Urinary bladder (tissue), 3 donors: ENCODE measurements at regions not wholly inside any gene's neighbourhood (a gene's known extent, or its start where the extent isn't known, plus 50 kb on each side); places are given as distances from the start of the nearest gene placed in this dataset.
A peak's percentile ranks its signal among the peaks of the same experiment; 100 is the strongest.

ENCODE experiments used
- DNase-seq: peaks from one replicate; pipeline ENCODE4 v3.0.0-alpha.2; 2015; ENCODE audit errors: extremely low spot score
- H3K27ac ChIP-seq: one replicate; pipeline ENCODE4 v1.5.1; 2013; ENCODE audit warnings: low read depth, mild to moderate bottlenecking, moderate library complexity
- H3K36me3 ChIP-seq: one replicate; pipeline ENCODE4 v1.6.1; 2013; ENCODE audit warnings: mild to moderate bottlenecking, moderate library complexity; ENCODE audit not compliant: insufficient read depth
- H3K4me1 ChIP-seq: one replicate; pipeline ENCODE4 v1.6.1; 2013; ENCODE audit warnings: mild to moderate bottlenecking, moderate library complexity; ENCODE audit not compliant: insufficient read depth
- H3K4me3 ChIP-seq: one replicate; pipeline ENCODE4 v1.5.1; 2013; ENCODE audit warnings: low read depth, low read length
- WGBS: extraction: QIAGEN DNeasy Blood & Tissue Kit; methylation state at CpG from one replicate; pipeline ENCODE4 v1.1.7; 2013; 5-methylcytosine and 5-hydroxymethylcytosine counted together
- donor health status: healthy with polysubstance abuse.
- donor health status: healthy.

GRCh38 chr10:63713191-63714144 lies 192.3 kb downstream of the REEP3 start:
- Histone ChIP-seq H3K36me3 (no peaks in the 10 kb centered on the region), H3K4me1 (peaks cover 2% of the 10 kb centered on the region), H3K27ac (peak overlapping the region; percentile 45), H3K4me3 (no peak overlapping the region)
- 19% methylated on average over 7 of the region's 7 CpGs for WGBS
- peak; percentile 87 for DNase-seq

- H3K4me1 ChIP-seq: peaks cover 2% of the 10 kb centered on the region
- no peaks in the 10 kb centered on the region for H3K36me3 ChIP-seq
- DNase-seq: no peak
- WGBS: 79% methylated on average over 4 of the region's 4 CpGs
- no peak overlapping the region for H3K27ac ChIP-seq
- no peak overlapping the region for H3K4me3 ChIP-seq
These were observed 194.9 kb downstream of the REEP3 start for GRCh38 chr10:63716016-63716580.

GRCh38 chr10:63717027-63717715 lies 196.0 kb downstream of the REEP3 start:
- 93% methylated on average over 11 of the region's 11 CpGs for WGBS
- DNase-seq: no peak
- no peak overlapping the region for H3K4me3 ChIP-seq
- peaks cover 2% of the 10 kb centered on the region for H3K4me1 ChIP-seq
- H3K36me3 ChIP-seq: no peaks in the 10 kb centered on the region
- no peak overlapping the region for H3K27ac ChIP-seq

- Histone ChIP-seq H3K4me3 (no peak overlapping the region), H3K27ac (no peak overlapping the region), H3K36me3 (no peaks in the 10 kb centered on the region), H3K4me1 (peaks cover 2% of the 10 kb centered on the region)
- DNase-seq: no peak
- 91% methylated on average over 4 of the region's 4 CpGs for WGBS
These were observed 196.8 kb downstream of the REEP3 start for GRCh38 chr10:63718006-63718405.

GRCh38 chr10:63718421-63718820 lies 197.2 kb downstream of the REEP3 start:
- Histone ChIP-seq H3K4me1 (peaks cover under 1% of the 10 kb centered on the region), H3K4me3 (no peak overlapping the region), H3K27ac (no peak overlapping the region), H3K36me3 (no peaks in the 10 kb centered on the region)
- WGBS: 98% methylated on average over 7 of the region's 7 CpGs
- no peak for DNase-seq

- WGBS: 70% methylated on average over 4 of the region's 4 CpGs
- Histone ChIP-seq H3K36me3 (no peaks in the 10 kb centered on the region), H3K4me1 (no peaks in the 10 kb centered on the region), H3K4me3 (no peak overlapping the region), H3K27ac (no peak overlapping the region)
- DNase-seq: no peak
These were observed 198.1 kb downstream of the REEP3 start for GRCh38 chr10:63719226-63719856.

- no peaks in the 10 kb centered on the region for H3K36me3 ChIP-seq
- H3K4me3 ChIP-seq: no peak overlapping the region
- 3% methylated on average over 6 of the region's 6 CpGs for WGBS
- no peak overlapping the region for H3K27ac ChIP-seq
- no peaks in the 10 kb centered on the region for H3K4me1 ChIP-seq
- DNase-seq: no peak
These were observed 198.9 kb downstream of the REEP3 start for GRCh38 chr10:63720072-63720537.

GRCh38 chr10:63720676-63721075 lies 199.5 kb downstream of the REEP3 start:
- Histone ChIP-seq H3K27ac (no peak overlapping the region), H3K4me3 (no peak overlapping the region), H3K4me1 (no peaks in the 10 kb centered on the region), H3K36me3 (no peaks in the 10 kb centered on the region)
- 55% methylated on average over 4 of the region's 4 CpGs for WGBS
- no peak for DNase-seq

- Histone ChIP-seq H3K36me3 (no peaks in the 10 kb centered on the region), H3K4me1 (no peaks in the 10 kb centered on the region), H3K4me3 (no peak overlapping the region), H3K27ac (no peak overlapping the region)
- no peak for DNase-seq
- WGBS: 23% methylated on average over 5 of the region's 5 CpGs
These were observed 201.3 kb downstream of the REEP3 start for GRCh38 chr10:63722537-63722936.

GRCh38 chr10:63723320-63723719 lies 202.1 kb downstream of the REEP3 start:
- Histone ChIP-seq H3K27ac (no peak overlapping the region), H3K4me1 (no peaks in the 10 kb centered on the region), H3K4me3 (no peak overlapping the region), H3K36me3 (no peaks in the 10 kb centered on the region)
- DNase-seq: no peak
- 51% methylated on average over 4 of the region's 4 CpGs for WGBS

- 77% methylated on average over 7 of the region's 7 CpGs for WGBS
- no peak for DNase-seq
These were observed 202.5 kb downstream of the REEP3 start for GRCh38 chr10:63723741-63724140.

GRCh38 chr10:63724922-63725321 lies 203.7 kb downstream of the REEP3 start:
- no peak overlapping the region for H3K4me3 ChIP-seq
- WGBS: 98% methylated on average over 2 of the region's 2 CpGs

More at GRCh38 chr10:63723741-63724140, 202.5 kb downstream of the REEP3 start:
- no peaks in the 10 kb centered on the region for H3K4me1 ChIP-seq
- no peak overlapping the region for H3K4me3 ChIP-seq
- no peaks in the 10 kb centered on the region for H3K36me3 ChIP-seq
- no peak overlapping the region for H3K27ac ChIP-seq

GRCh38 chr10:63726867-63727266 lies 205.7 kb downstream of the REEP3 start:
- 81% methylated on average over 2 of the region's 2 CpGs for WGBS
- no peak for DNase-seq
- no peak overlapping the region for H3K4me3 ChIP-seq
- H3K4me1 ChIP-seq: no peaks in the 10 kb centered on the region
- no peaks in the 10 kb centered on the region for H3K36me3 ChIP-seq
- no peak overlapping the region for H3K27ac ChIP-seq

More at GRCh38 chr10:63724922-63725321, 203.7 kb downstream of the REEP3 start:
- no peaks in the 10 kb centered on the region for H3K36me3 ChIP-seq
- H3K4me1 ChIP-seq: no peaks in the 10 kb centered on the region
- no peak overlapping the region for H3K27ac ChIP-seq
- DNase-seq: no peak
